PC-3 (cell line): ENCODE measurements at regions not wholly inside any gene's neighbourhood (a gene's known extent, or its start where the extent isn't known, plus 50 kb on each side); places are given as distances from the start of the nearest gene placed in this dataset.
"Not testable (repeated sequence)": the region's sequence is repeated elsewhere in the genome, so short reads cannot be mapped to it uniquely, and the experiment has no call there.

Experiments
- ATAC-seq: fragments of 200-7000 bp; cut with Tn5 transposase; 2 replicates; pipeline ENCODE4 v1.9.1; 2020; ENCODE audit warnings: mild to moderate bottlenecking, moderate library complexity
- BruUV-seq: library from RNA; stranded (reverse); fragments of 400-500 nt; replicated peaks from 2 replicates; lab custom pipeline; 2021; lab: Mats Ljungman, UMichigan
- CTCF ChIA-PET: fragments of 300-600 bp; sonication (Branson Sonifier 250); formaldehyde crosslinking; loops from one replicate; lab custom pipeline; 2022; ENCODE audit warnings: antibody characterized with exemption; lab: Charles Lee
- POLR2A ChIA-PET: fragments of 300-600 bp; sonication (Branson Sonifier 250); formaldehyde crosslinking; loops from one replicate; lab custom pipeline; 2022; ENCODE audit warnings: antibody characterized with exemption; ENCODE audit not compliant: unreplicated experiment; lab: Charles Lee
- DNase-seq: peaks from one replicate; pipeline ENCODE4 v3.0.0-alpha.2; 2015
- H2AFZ ChIP-seq: fragments of 300-600 bp; sonication (generic); 2 replicates; pipeline ENCODE4 v1.6.0; 2016; ENCODE audit warnings: antibody characterized with exemption, low read length
- H3F3A ChIP-seq: fragments of 300-600 bp; sonication (generic); one replicate; pipeline ENCODE4 v1.6.0; 2017; ENCODE audit warnings: antibody characterized with exemption, low read length, control low read depth, mild to moderate bottlenecking; ENCODE audit not compliant: unreplicated experiment
- H3K27ac ChIP-seq: fragments of 300-600 bp; sonication (generic); 2 replicates; pipeline ENCODE4 v1.5.1; 2016; ENCODE audit warnings: mild to moderate bottlenecking, low read length
- H3K27me3 ChIP-seq: fragments of 300-600 bp; sonication (generic); 2 replicates; pipeline ENCODE4 v1.6.1; 2016; ENCODE audit warnings: low read length, mixed read lengths
- H3K36me3 ChIP-seq: fragments of 300-600 bp; sonication (generic); 2 replicates; pipeline ENCODE4 v1.6.1; 2016; ENCODE audit warnings: low read depth, mixed run types, low read length, mixed read lengths
- H3K4me1 ChIP-seq: fragments of 300-600 bp; sonication (generic); 2 replicates; pipeline ENCODE4 v1.5.1; 2016; ENCODE audit warnings: low read length; ENCODE audit not compliant: insufficient read depth
- H3K4me2 ChIP-seq: fragments of 300-600 bp; sonication (generic); 2 replicates; pipeline ENCODE4 v1.6.0; 2016; ENCODE audit warnings: low read length
- H3K4me3 ChIP-seq: fragments of 300-600 bp; sonication (generic); 2 replicates; pipeline ENCODE4 v1.5.1; 2016; ENCODE audit warnings: mild to moderate bottlenecking, low read length, mixed read lengths
- H3K79me2 ChIP-seq: fragments of 300-600 bp; sonication (generic); 2 replicates; pipeline ENCODE4 v1.6.1; 2017; ENCODE audit warnings: low read length, mixed read lengths
- H3K9ac ChIP-seq: fragments of 300-600 bp; sonication (generic); 2 replicates; pipeline ENCODE4 v1.6.0; 2016; ENCODE audit warnings: mild to moderate bottlenecking, low read length
- H3K9me2 ChIP-seq: fragments of 300-600 bp; sonication (generic); replicated peaks from 2 replicates; pipeline ENCODE4 v1.6.1; 2016; ENCODE audit warnings: mixed run types, low read length, mixed read lengths
- H3K9me3 ChIP-seq: fragments of 300-600 bp; sonication (generic); 2 replicates; pipeline ENCODE4 v1.6.1; 2016; ENCODE audit warnings: low read length, mixed read lengths
- H4K20me1 ChIP-seq: fragments of 300-600 bp; sonication (generic); 2 replicates; pipeline ENCODE4 v1.6.1; 2016; ENCODE audit warnings: low read length, mixed read lengths
- intact Hi-C: fragments of 100-400 bp; cut with micrococcal nuclease; formaldehyde crosslinking; loops from 2 replicates; pipeline ENCODE4 v1.9.0; 2023

DNA sequence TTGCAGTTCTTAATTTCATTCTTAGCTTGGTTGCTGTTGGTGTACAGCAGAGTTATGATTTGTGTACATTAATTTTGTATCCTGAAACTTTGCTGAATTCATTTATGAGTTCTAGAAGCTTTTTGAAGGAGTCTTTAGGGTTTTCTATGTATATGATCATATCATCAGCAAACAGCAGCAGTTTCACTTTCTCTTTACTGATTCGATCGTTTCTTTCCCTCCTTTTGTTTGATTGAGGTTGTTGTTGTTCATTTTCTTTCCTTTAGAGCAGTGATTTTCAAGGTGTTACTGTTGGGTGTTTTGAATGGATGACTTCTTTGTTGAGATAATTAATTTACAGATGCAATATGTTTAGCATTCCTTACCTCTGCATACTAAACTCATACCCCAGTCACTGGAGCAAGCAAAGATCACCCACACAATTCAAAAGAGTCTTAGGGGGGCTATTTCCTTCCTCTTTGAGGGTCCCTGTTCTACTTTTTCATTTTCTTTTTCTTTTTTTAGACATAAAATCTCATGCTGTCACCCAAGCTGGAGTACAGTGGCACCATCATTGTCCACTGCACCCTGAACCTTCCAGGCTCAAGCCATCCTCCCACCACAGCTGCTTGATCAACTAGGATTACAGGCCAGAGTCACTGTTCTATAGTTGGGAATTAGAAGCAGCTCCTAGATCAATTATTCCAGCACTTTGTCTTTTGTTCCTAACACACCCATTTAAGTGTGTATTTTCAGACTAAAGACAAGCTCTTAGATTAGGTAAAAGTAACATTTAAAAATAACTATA lies 115.8 kb upstream of the GPR39 start:
- H3F3A ChIP-seq, H3K27me3 ChIP-seq, H2AFZ ChIP-seq, BruUV-seq, H3K27ac ChIP-seq, DNase-seq, H3K9me2 ChIP-seq, CTCF ChIA-PET, H3K36me3 ChIP-seq, ATAC-seq, H3K9ac ChIP-seq, H4K20me1 ChIP-seq, H3K9me3 ChIP-seq, intact Hi-C loops, H3K4me1 ChIP-seq, H3K79me2 ChIP-seq, POLR2A ChIA-PET: not testable (repeated sequence)
- Histone ChIP-seq H3K4me2 (peak overlapping the region; percentile 59), H3K4me3 (peak overlapping the region; percentile 50; the same call in 1 of the 2 replicates)

DNA sequence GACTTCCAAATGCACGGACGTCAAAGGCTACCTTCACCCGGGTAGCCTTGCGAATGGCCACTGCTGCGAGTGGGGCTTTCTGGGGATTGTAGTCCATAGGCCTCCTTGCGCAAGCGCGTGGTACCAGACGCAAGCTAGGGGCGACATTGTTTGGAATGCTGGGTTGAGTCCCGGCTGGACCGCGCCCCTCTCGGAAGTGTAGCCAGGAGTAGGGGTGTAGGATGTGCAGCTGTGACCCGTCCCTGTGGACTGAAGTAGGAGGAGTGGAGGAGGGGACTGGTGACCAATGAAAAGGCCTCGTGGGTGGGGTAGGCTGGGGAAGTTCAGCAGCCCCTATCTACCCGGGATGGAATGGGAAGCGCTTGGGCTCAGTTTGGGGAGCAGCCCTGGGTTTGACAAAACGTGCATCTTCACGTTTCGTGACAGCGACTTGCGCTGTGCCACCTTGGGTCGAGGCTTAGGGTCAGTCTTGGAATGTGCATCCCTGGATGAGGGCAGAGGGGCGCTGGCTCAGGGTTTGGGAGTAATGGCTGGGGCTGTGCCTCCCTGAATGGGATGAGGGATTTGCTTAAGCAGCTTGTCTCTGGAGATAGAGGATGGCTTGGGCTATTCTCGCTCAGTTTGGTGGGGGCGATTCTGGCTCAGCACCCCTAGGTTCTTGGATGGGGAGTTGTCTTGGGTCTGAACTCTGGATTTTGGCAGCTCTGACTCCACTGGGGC lies 111.8 kb upstream of the GPR39 start:
- H3K27me3 ChIP-seq, H4K20me1 ChIP-seq, H3K9me2 ChIP-seq, H3K4me2 ChIP-seq, BruUV-seq, H3K4me1 ChIP-seq, DNase-seq, CTCF ChIA-PET, H3K27ac ChIP-seq, H3K36me3 ChIP-seq, ATAC-seq, H3K9ac ChIP-seq, H3K79me2 ChIP-seq, H3F3A ChIP-seq, H3K9me3 ChIP-seq, intact Hi-C loops, POLR2A ChIA-PET, H2AFZ ChIP-seq, H3K4me3 ChIP-seq: not testable (repeated sequence)

- H3K9ac ChIP-seq, H3F3A ChIP-seq, H3K9me2 ChIP-seq, BruUV-seq, POLR2A ChIA-PET, H3K27ac ChIP-seq, DNase-seq, CTCF ChIA-PET, ATAC-seq, H4K20me1 ChIP-seq, H2AFZ ChIP-seq, H3K27me3 ChIP-seq, H3K79me2 ChIP-seq, H3K4me2 ChIP-seq, H3K4me1 ChIP-seq, H3K36me3 ChIP-seq, H3K4me3 ChIP-seq, H3K9me3 ChIP-seq, intact Hi-C loops: not testable (repeated sequence)
These were observed 108.9 kb upstream of the GPR39 start for GRCh38 chr2:132307613-132308198.

GRCh38 chr2:132309203-132309602 lies 107.4 kb upstream of the GPR39 start:
- H3K9me2 ChIP-seq, H3F3A ChIP-seq, BruUV-seq, H3K4me1 ChIP-seq, CTCF ChIA-PET, H3K36me3 ChIP-seq, H3K27ac ChIP-seq, DNase-seq, H3K4me2 ChIP-seq, H3K79me2 ChIP-seq, H3K4me3 ChIP-seq, intact Hi-C loops, H3K9ac ChIP-seq, H4K20me1 ChIP-seq, POLR2A ChIA-PET, H2AFZ ChIP-seq, ATAC-seq, H3K9me3 ChIP-seq, H3K27me3 ChIP-seq: not testable (repeated sequence)

DNA sequence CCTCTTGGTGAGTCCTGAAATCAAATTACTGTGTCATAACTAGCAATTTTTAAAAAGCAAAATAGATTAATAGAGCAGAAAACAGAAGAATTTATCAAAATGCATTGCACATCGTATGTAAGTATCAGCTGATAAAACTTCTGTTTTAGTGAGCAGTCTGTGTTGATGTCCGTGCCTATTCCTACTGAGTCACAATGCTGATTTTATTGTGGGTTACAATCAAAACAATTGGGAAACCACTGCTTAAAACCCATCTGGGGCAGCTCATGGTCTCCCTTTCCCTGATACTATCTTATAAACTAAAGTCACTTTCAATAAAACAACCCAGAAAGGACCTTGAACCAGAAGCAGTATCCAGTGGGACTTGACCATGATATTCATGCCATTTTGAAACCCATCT lies 101.1 kb upstream of the GPR39 start:
- H3K4me3 ChIP-seq, H3K4me2 ChIP-seq, DNase-seq, H3K4me1 ChIP-seq, POLR2A ChIA-PET, intact Hi-C loops, H3K36me3 ChIP-seq, H3K27ac ChIP-seq, H2AFZ ChIP-seq, H3K79me2 ChIP-seq, H3F3A ChIP-seq, ATAC-seq, H3K27me3 ChIP-seq, H3K9me2 ChIP-seq, CTCF ChIA-PET, BruUV-seq, H4K20me1 ChIP-seq, H3K9ac ChIP-seq, H3K9me3 ChIP-seq: not testable (repeated sequence)

DNA sequence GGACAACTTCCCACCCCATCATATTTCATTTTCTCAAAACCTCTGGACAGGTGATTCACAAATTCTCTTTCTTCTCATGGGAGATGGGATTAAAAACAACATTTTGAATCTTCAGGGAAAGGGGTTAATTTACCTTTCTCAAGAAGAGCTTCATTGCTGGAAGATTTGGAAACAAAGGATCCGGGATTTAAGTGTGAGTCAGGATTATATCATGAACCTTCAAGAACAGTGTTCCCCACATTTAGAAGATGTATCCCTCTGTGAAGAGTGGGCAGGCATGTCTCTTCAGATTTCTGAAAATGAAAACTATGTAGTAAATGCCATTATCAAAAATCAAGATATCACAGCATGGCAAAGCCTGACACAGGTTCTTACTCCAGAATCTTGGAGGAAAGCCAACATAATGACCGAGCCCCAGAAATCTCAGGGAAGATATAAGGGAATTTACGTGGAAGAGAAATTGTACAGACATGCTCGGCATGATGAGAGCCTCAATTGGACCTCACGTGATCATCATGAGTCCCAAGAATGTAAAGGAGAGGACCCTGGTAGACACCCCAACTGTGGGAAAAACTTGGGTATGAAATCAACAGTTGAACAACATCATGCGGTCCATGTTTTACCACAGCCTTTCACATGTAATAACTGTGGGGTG lies 99.5 kb upstream of the GPR39 start:
- not testable (repeated sequence) for BruUV-seq, H3K4me2 ChIP-seq

More for the DNA sequence above, 99.5 kb upstream of the GPR39 start:
- H4K20me1 ChIP-seq, H3F3A ChIP-seq, CTCF ChIA-PET, H3K4me3 ChIP-seq, H3K4me1 ChIP-seq, ATAC-seq, H3K27ac ChIP-seq, H3K9me3 ChIP-seq, H3K27me3 ChIP-seq, POLR2A ChIA-PET, H3K36me3 ChIP-seq, H3K9me2 ChIP-seq, H3K79me2 ChIP-seq, H3K9ac ChIP-seq, H2AFZ ChIP-seq, intact Hi-C loops: not testable (repeated sequence)
- DNase-seq, result peak; percentile 11
